Omental fat pad (tissue), 3 donors: ENCODE measurements at regions not wholly inside any gene's neighbourhood (a gene's known extent, or its start where the extent isn't known, plus 50 kb on each side); places are given as distances from the start of the nearest gene placed in this dataset.

Source experiments
- ATAC-seq: fragments of 150-250 bp; one replicate; pipeline ENCODE4 v1.9.1; 2016; ENCODE audit warnings: mild to moderate bottlenecking, moderate library complexity; ENCODE audit not compliant: low FRiP score
- DNase-seq: peaks from one replicate; pipeline ENCODE4 v3.0.0-alpha.2; 2019; ENCODE audit warnings: low spot score
- TF ChIP-seq, protein P1 (sequence below), 3 donors: fragments of 450-650 bp; IDR thresholded peaks; one replicate each; pipeline ENCODE4 v1.5.1; 2016 to 2017; ENCODE audit warnings: antibody characterized with exemption in 3 of 3, mild to moderate bottlenecking in 3 of 3, moderate library complexity in 2 of 3

DNA sequence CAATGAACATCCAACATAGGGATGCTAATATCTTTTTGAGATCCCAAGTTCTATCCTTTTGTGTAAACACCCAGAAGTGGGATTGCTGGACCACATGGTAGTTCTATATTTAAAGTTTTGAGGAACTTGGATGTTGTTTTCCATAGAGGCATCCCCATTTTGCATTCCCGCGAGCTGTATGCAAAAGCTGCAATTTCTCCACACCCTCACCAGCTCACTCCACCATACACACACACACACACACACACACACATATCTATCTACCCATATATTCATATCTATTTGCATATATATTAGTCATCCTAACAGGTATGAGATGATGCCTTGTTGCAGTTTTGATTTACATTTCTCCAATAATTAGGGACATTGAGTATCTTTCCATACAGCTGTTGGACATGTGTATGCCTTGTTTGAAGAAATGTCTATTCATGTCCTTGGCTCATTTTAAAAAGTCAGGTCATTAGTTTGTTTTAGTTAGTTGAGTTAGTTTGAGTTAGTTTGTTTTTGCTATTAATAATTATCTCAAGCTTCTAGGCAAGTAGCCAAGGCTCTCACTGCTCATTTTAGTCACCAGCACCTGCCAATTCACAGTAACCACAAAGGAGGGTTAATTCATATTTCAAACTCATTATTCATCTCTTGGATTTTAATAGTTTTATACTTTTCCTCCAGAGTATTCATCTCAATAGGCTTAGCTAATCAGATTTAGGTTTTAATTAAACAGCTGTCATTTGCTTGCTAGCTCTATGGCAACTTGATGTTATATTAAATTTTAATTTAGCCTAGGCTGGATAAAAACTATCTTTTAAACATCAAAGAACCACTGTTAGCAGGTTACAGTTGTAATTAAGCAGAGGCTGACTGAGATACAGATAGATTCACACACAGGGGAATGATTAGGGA lies 1435.9 kb upstream of the TMEM132C start:
- no peak for DNase-seq
- TF ChIP-seq, protein P1, sequence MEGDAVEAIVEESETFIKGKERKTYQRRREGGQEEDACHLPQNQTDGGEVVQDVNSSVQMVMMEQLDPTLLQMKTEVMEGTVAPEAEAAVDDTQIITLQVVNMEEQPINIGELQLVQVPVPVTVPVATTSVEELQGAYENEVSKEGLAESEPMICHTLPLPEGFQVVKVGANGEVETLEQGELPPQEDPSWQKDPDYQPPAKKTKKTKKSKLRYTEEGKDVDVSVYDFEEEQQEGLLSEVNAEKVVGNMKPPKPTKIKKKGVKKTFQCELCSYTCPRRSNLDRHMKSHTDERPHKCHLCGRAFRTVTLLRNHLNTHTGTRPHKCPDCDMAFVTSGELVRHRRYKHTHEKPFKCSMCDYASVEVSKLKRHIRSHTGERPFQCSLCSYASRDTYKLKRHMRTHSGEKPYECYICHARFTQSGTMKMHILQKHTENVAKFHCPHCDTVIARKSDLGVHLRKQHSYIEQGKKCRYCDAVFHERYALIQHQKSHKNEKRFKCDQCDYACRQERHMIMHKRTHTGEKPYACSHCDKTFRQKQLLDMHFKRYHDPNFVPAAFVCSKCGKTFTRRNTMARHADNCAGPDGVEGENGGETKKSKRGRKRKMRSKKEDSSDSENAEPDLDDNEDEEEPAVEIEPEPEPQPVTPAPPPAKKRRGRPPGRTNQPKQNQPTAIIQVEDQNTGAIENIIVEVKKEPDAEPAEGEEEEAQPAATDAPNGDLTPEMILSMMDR (IDR thresholded peaks at IDR 0.05), result no peak
- ATAC-seq, result no peak

DNA sequence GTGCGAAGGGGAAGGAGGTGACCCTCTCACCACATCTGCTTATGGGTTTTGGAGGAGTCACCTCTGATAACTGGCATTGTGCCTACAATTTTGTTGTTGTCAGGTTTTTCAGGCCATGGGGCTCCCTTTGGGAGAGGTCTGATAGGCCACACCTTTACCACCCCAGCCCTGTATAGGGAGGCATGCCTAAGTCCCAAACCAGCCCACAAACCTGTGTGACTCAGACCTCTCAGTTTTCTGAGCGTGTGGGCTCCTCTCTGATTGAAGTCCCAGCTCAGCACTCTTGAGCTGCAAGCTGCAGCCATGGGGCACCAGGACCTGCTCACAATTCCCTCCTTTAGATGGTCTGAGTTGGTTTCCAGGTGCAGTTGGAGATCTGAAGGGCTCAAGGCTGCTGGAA lies 1429.3 kb upstream of the TMEM132C start:
- ATAC-seq, result no peak
- TF ChIP-seq, protein P1 (IDR thresholded peaks at IDR 0.05), result no peak
- DNase-seq, result no peak

DNA sequence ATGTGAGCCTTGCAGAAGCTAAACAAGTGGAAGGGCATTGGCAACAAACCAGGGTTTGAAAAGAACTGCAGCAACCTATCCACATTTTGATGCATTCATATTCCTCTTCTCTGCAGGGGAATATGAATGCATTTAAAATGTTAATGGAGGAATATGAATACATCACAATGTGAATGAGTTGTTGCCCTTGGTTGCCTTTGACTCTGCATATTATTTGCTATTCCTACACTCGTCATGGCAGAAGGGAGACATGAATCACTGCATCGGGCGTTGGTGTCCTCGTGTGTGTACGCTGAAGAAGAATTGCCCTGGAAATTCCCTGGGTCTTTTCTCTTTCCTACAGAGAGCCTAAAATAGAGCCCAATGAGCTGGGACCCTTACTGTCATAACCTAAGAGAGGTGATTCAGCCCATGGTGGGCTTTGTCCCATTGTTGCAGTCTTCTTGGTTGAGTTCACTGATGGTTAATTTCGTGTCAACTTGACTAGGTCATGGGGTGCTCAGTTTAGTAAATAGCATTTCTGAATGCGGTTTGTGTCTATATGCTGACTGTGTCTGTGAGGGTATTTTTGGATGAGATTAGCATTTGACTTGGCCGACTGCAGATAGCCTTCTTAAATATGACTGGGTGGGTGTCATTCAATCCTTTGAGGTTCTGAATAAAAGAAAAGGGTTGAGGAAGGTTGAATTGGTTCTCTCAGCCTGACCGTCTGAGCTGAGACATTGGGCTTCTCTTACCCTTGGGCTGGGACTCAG lies 1422.9 kb upstream of the TMEM132C start:
- no peak for DNase-seq
- no peak for ATAC-seq
- TF ChIP-seq, protein P1 (IDR thresholded peaks at IDR 0.05), result no peak

DNA sequence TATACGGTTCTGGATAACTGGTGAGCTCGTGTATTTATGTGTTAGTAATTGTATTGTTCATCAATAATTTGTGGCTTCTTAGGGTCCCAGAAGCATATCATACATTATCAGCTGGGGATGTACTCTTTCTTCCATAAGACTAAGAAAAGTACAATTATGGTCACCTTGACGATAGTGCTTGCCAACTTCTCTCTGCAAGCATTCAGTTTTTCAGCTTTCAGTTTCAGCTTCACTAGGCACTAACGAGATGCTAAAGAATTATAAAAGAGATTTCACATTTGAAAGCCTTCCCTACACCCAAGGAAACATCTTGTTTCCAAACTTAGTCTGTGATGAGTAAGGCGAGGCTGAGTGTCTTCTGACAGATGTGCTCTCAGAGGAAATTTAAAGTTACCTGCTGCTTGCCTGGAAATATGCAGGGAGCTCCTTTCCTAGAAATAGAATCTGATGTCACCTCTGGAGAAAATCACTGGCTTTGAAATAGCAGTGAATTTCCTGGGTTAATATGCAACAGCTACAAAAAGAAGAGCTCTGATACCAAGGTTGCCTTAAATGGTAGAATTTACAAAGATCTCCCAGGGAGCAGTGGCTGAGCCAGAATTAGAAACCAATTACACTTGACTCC lies 1419.9 kb upstream of the TMEM132C start:
- DNase-seq (no peak), ATAC-seq (no peak)
- TF ChIP-seq, protein P1 (IDR thresholded peaks at IDR 0.05), result no peak

DNA sequence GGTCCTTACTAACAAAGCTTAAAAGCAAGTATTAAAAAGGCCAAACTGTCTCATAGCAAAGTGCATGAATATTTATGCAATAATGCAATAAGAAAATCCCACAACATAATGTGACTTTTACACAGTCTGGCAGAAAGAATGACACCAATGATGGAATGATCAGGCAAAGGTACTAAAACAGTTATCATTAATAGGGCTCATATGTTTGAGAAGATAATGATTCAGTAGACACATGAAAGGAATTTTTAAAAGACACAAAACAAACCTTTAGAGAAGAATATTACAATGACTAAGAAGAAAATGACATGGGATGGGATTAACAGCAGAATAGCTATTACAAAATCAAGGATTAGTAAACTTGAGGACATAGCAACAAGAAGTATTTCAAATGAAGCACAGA lies 1411.2 kb upstream of the TMEM132C start:
- ATAC-seq (no peak), DNase-seq (no peak)
- TF ChIP-seq, protein P1 (IDR thresholded peaks at IDR 0.05), result no peak

DNA sequence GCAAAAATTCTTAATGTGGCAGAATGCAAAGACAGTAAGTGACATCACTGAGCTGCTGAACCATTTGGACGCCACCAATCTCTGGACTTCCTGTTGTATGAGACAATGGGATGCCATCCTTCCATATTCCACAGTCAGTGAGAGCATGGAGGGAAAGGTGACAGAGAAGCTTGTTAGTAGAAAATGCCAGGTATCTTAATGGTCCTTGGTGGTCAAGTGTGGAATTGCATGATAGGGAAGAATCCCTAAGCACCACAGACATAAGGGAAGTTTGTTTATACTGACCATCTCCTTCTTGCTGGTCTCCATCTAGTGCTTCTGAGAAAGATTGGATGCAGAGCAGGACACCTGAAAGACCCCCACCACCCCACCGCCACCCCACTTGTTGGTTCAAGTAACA lies 1410.0 kb upstream of the TMEM132C start:
- TF ChIP-seq, protein P1 (IDR thresholded peaks at IDR 0.05), result no peak
- no peak for ATAC-seq
- DNase-seq, result no peak
